Vagina (tissue), 2 donors: ENCODE measurements at regions not wholly inside any gene's neighbourhood (a gene's known extent, or its start where the extent isn't known, plus 50 kb on each side); places are given as distances from the start of the nearest gene placed in this dataset.

Experiments
- POLR2A ChIP-seq, 2 donors: fragments of 450-650 bp; IDR thresholded peaks; one replicate each; pipeline ENCODE4 v1.6.1; 2017; ENCODE audit warnings: antibody characterized with exemption in 2 of 2, mild to moderate bottlenecking in 2 of 2, moderate library complexity in 2 of 2
- POLR2AphosphoS5 ChIP-seq, 2 donors: sonication (generic); formaldehyde crosslinking; IDR thresholded peaks; one replicate each; pipeline ENCODE4 v1.9.0; 2017; ENCODE audit warnings: antibody characterized with exemption in 2 of 2, mild to moderate bottlenecking in 2 of 2, low read depth in 1 of 2; ENCODE audit not compliant: insufficient read depth in 1 of 2
- TF ChIP-seq, protein P1 (sequence below), 3 experiments: fragments of 450-650 bp in 2 of 3; fragments of 200-600 bp in 1 of 3; sonication (generic) in 1 of 3; IDR thresholded peaks; one replicate each; pipeline ENCODE4 v1.5.1; 2017 to 2019; ENCODE audit warnings: antibody characterized with exemption in 3 of 3, mild to moderate bottlenecking in 2 of 3, moderate library complexity in 2 of 3

- TF ChIP-seq, protein P1, sequence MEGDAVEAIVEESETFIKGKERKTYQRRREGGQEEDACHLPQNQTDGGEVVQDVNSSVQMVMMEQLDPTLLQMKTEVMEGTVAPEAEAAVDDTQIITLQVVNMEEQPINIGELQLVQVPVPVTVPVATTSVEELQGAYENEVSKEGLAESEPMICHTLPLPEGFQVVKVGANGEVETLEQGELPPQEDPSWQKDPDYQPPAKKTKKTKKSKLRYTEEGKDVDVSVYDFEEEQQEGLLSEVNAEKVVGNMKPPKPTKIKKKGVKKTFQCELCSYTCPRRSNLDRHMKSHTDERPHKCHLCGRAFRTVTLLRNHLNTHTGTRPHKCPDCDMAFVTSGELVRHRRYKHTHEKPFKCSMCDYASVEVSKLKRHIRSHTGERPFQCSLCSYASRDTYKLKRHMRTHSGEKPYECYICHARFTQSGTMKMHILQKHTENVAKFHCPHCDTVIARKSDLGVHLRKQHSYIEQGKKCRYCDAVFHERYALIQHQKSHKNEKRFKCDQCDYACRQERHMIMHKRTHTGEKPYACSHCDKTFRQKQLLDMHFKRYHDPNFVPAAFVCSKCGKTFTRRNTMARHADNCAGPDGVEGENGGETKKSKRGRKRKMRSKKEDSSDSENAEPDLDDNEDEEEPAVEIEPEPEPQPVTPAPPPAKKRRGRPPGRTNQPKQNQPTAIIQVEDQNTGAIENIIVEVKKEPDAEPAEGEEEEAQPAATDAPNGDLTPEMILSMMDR (IDR thresholded peaks at IDR 0.05) = no peak
- TF ChIP-seq POLR2A (IDR thresholded peaks at IDR 0.05) (no peak), POLR2AphosphoS5 (IDR thresholded peaks at IDR 0.05; ENCODE audit: insufficient read depth in 1 of 2, low read depth in 1 of 2) (no peak)
Measured at GRCh38 chr4:11632483-11632882, 203.8 kb upstream of the HS3ST1 start.
